Activated naive CD8-positive, alpha-beta T cell treated with anti-CD3 and anti-CD28 coated beads, Interleukin-2, amount 10 ng/mL, durations not matched to agents 7 days and 5 days (primary cell): ENCODE measurements at regions not wholly inside any gene's neighbourhood (a gene's known extent, or its start where the extent isn't known, plus 50 kb on each side); places are given as distances from the start of the nearest gene placed in this dataset.

Source experiments
- ATAC-seq: fragments of 150-1000 bp; cut with Tn5 transposase; one replicate; pipeline ENCODE4 v1.10.0; 2021; ENCODE audit warnings: low read depth, moderate library complexity
- POLR2A ChIA-PET: fragments of 350-600 bp; sonication (Branson Sonifier 250); formaldehyde crosslinking; loops from one replicate; lab custom pipeline; 2021; ENCODE audit warnings: antibody characterized with exemption; lab: Charles Lee
- DNase-seq: peaks from one replicate; pipeline ENCODE4 v3.0.0; 2021
- H3K27ac Mint-ChIP-seq: one replicate; pipeline ENCODE4 v1.8.0; 2022; ENCODE audit warnings: mild to moderate bottlenecking, mixed read lengths
- H3K27me3 Mint-ChIP-seq: one replicate; pipeline ENCODE4 v1.8.0; 2022; ENCODE audit warnings: mild to moderate bottlenecking, moderate library complexity, mixed read lengths
- H3K36me3 Mint-ChIP-seq: one replicate; pipeline ENCODE4 v1.8.0; 2021; ENCODE audit warnings: mild to moderate bottlenecking, mixed read lengths
- H3K4me1 Mint-ChIP-seq: one replicate; pipeline ENCODE4 v1.8.0; 2021; ENCODE audit warnings: mixed read lengths
- H3K4me3 Mint-ChIP-seq: one replicate; pipeline ENCODE4 v1.8.0; 2022; ENCODE audit warnings: mild to moderate bottlenecking, moderate library complexity, mixed read lengths
- H3K9me3 Mint-ChIP-seq: one replicate; pipeline ENCODE4 v1.8.0; 2021; ENCODE audit warnings: mixed read lengths

GRCh38 chr1:112307930-112308591 is 88.0 kb upstream of the CTTNBP2NL start:
- Mint-ChIP-seq H3K27me3 (peaks cover 15% of the 10 kb centered on the region), H3K27ac (no peak overlapping the region), H3K4me3 (no peak overlapping the region), H3K4me1 (no peaks in the 10 kb centered on the region), H3K36me3 (no peaks in the 10 kb centered on the region), H3K9me3 (no peaks in the 10 kb centered on the region)
- ATAC-seq (no peak), DNase-seq (no peak)
- POLR2A ChIA-PET: no interaction called here

GRCh38 chr1:112308716-112309115 is 87.3 kb upstream of the CTTNBP2NL start:
- Mint-ChIP-seq H3K9me3 (no peaks in the 10 kb centered on the region), H3K4me1 (no peaks in the 10 kb centered on the region), H3K4me3 (no peak overlapping the region), H3K27me3 (peaks cover 15% of the 10 kb centered on the region), H3K36me3 (no peaks in the 10 kb centered on the region), H3K27ac (no peak overlapping the region)
- ATAC-seq (no peak), DNase-seq (no peak)
- POLR2A ChIA-PET: no interaction called here

- ATAC-seq: no peak
- no peaks in the 10 kb centered on the region for H3K36me3 Mint-ChIP-seq
Observed at GRCh38 chr1:112309499-112309898, 86.5 kb upstream of the CTTNBP2NL start.

DNA sequence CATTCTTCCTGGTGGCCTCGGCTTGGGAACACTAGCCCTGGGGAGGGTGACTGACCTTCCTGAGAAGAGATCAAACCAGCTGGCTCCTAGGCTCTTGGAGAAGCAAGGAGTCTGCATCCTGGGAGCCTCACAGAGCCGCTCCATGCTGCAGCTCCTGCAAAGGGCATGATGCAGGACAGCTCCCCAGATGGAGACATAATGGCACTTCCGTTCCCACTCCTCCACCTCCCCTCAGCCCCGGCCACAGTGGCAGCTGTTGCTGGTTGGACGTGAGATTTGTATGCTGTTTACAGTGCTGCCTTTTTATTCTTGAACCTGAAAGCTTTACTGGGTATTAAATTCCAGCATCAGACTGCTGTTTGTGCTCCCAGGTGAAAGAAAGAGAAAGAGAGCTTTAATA is 83.7 kb upstream of the CTTNBP2NL start:
- H3K36me3 Mint-ChIP-seq: no peaks in the 10 kb centered on the region
- ATAC-seq (no peak), DNase-seq (no peak)
- H3K9me3 Mint-ChIP-seq: no peaks in the 10 kb centered on the region
- no peaks in the 10 kb centered on the region for H3K4me1 Mint-ChIP-seq
- H3K27me3 Mint-ChIP-seq: peaks cover 19% of the 10 kb centered on the region
- no peak overlapping the region for H3K27ac Mint-ChIP-seq
- H3K4me3 Mint-ChIP-seq: no peak overlapping the region
- POLR2A ChIA-PET: no interaction called here

More at GRCh38 chr1:112309499-112309898, 86.5 kb upstream of the CTTNBP2NL start:
- Mint-ChIP-seq H3K27ac (no peak overlapping the region), H3K27me3 (peaks cover 18% of the 10 kb centered on the region), H3K4me3 (no peak overlapping the region), H3K9me3 (no peaks in the 10 kb centered on the region), H3K4me1 (no peaks in the 10 kb centered on the region)
- POLR2A ChIA-PET: no interaction called here
- no peak for DNase-seq

DNA sequence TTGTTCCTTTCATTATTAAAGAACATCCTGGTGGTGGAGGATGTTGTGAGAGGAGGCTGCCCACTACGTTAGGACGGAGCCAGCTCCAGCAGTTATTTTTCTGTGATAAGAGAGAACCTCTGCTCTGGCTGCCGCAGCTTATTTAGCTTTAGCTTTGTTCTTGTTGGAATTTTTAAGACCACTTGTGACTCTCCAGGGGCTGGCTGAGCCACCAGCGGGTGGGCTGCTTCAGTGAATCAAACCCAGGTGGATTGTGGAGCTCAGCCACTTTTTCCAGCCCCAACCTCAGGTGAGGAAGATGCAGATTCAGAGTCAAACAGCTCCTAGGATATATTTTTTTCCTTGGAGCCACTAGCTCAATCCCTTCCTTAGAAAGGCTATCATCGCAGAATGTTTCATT is 83.1 kb upstream of the CTTNBP2NL start:
- no peaks in the 10 kb centered on the region for H3K9me3 Mint-ChIP-seq
- POLR2A ChIA-PET: no interaction called here
- H3K4me1 Mint-ChIP-seq: no peaks in the 10 kb centered on the region
- DNase-seq (no peak), ATAC-seq (no peak)
- no peak overlapping the region for H3K4me3 Mint-ChIP-seq
- peaks cover 18% of the 10 kb centered on the region for H3K27me3 Mint-ChIP-seq
- no peak overlapping the region for H3K27ac Mint-ChIP-seq
- H3K36me3 Mint-ChIP-seq: no peaks in the 10 kb centered on the region

DNA sequence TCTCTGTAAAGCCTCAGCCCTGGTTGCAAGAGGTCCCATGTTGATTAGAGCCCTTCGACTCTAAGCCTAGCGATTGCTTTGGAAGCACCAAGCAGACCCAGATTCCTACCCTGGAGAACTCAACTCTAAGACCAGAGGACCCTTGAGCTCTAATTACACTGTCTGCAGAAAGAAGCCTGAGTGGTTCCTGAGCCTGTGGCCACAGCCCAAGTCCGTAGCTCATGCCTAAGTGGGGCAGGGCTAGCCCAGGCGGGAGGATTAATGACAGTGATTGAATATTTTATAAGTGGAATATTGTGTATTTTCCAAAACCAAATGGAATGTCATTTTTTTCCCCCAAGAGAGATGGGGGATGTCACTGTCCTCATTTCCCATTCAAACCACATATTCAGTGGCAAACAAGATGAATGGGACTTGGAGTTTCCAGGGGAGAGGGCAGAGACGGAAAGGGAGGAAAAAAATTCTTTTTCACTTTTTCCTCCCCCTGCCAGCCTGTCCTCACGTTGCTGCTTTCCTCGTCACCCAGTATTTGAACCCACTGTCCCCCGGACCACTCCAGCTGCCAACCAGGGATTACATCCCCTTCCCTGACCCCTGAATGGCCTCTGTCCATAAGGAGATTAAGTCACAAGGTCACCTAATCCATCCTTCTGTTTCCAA is 79.6 kb upstream of the CTTNBP2NL start:
- peaks cover 3% of the 10 kb centered on the region for H3K4me1 Mint-ChIP-seq
- no peak for DNase-seq
- H3K4me3 Mint-ChIP-seq: no peak overlapping the region
- no peak overlapping the region for H3K27ac Mint-ChIP-seq
- peaks cover 18% of the 10 kb centered on the region for H3K27me3 Mint-ChIP-seq
- H3K9me3 Mint-ChIP-seq: no peaks in the 10 kb centered on the region
- no peaks in the 10 kb centered on the region for H3K36me3 Mint-ChIP-seq
- POLR2A ChIA-PET: no interaction called here
- no peak for ATAC-seq

DNA sequence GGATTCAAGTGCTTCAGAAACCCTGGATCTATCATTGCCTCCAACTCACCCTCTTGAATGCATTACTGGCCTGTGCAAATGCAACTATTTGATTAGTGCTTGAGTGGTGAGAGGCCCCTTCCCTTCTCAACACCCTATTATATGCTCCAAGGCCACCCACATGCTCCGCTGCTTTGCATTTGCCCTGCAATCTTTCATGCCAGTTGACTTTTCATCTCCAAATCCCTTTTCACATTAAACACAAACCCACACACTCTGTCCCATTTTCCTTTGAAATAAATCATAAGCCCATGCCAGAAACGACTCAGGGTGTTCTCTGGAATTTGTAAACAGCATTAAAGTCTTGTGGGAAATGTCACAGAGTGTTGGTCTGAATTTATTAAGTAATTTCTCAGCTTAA is 78.9 kb upstream of the CTTNBP2NL start:
- peaks cover 21% of the 10 kb centered on the region for H3K27me3 Mint-ChIP-seq
- ATAC-seq (no peak), DNase-seq (no peak)
- H3K27ac Mint-ChIP-seq: no peak overlapping the region
- POLR2A ChIA-PET: no interaction called here
- peaks cover 3% of the 10 kb centered on the region for H3K4me1 Mint-ChIP-seq
- no peak overlapping the region for H3K4me3 Mint-ChIP-seq
- no peaks in the 10 kb centered on the region for H3K36me3 Mint-ChIP-seq
- no peaks in the 10 kb centered on the region for H3K9me3 Mint-ChIP-seq

GRCh38 chr1:112317611-112318062 is 78.4 kb upstream of the CTTNBP2NL start:
- H3K9me3 Mint-ChIP-seq: no peaks in the 10 kb centered on the region
- no peak overlapping the region for H3K27ac Mint-ChIP-seq
- peaks cover 18% of the 10 kb centered on the region for H3K27me3 Mint-ChIP-seq
- no peak for DNase-seq
- no peak for ATAC-seq
- H3K4me1 Mint-ChIP-seq: peaks cover 3% of the 10 kb centered on the region
- H3K4me3 Mint-ChIP-seq: no peak overlapping the region
- POLR2A ChIA-PET: no interaction called here
- no peaks in the 10 kb centered on the region for H3K36me3 Mint-ChIP-seq

DNA sequence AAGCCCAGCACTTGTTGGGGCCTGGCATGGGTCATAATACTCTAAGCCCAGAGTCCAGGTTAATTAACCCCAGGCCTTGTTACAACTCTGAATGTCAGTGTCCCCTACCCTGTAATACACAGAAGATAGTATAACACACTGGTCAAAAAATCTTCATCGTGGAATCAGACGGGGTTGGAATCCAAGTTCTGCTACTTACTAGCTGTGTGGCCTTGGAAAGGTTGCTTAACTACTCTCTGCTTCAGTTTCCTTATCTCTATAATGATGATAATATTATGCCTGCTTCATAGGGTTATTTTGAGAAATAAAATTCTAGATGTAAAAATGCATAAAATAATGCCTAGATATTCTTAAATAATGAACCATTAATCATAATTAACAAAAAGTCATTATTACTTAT is 77.8 kb upstream of the CTTNBP2NL start:
- H3K4me3 Mint-ChIP-seq: no peak overlapping the region
- DNase-seq (no peak), ATAC-seq (no peak)
- peaks cover 3% of the 10 kb centered on the region for H3K4me1 Mint-ChIP-seq
- POLR2A ChIA-PET: no interaction called here
- peaks cover 18% of the 10 kb centered on the region for H3K27me3 Mint-ChIP-seq
- H3K27ac Mint-ChIP-seq: no peak overlapping the region
- H3K9me3 Mint-ChIP-seq: no peaks in the 10 kb centered on the region
- no peaks in the 10 kb centered on the region for H3K36me3 Mint-ChIP-seq

DNA sequence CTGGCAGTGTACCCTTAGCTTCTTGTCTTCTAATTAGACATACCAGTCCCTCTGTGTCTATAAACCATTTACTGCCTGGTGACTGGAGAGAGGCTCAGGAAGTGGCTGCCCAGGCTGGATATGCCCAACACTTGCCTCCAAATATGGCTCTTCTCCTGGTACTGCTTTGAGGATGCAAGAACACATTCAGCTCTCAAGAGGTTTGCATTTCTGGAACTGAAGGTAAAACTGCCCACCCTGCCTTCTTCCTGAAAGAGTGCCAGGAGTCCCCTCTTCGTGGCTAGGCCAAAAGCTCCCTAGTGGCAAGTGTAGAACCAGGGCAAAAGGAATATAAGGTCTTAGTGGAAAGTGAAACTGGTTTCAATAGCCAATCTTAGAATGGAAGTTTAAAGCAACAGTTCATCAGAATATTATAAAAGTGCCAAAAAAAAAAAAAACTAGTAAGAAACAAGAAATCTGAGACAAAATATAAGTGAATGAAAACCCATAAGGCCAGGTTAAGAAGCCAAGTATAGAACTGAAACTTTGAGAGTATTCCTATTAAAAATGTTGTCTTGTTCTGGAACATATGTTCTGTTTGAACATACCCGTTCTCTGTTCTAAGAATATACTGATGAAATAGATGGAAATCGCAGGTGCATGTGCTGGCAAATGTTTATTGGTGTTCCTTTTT is 77.2 kb upstream of the CTTNBP2NL start:
- ATAC-seq (no peak), DNase-seq (no peak)
- H3K27ac Mint-ChIP-seq: no peak overlapping the region
- POLR2A ChIA-PET: no interaction called here
- peaks cover 18% of the 10 kb centered on the region for H3K27me3 Mint-ChIP-seq
- no peaks in the 10 kb centered on the region for H3K36me3 Mint-ChIP-seq
- H3K9me3 Mint-ChIP-seq: no peaks in the 10 kb centered on the region
- H3K4me1 Mint-ChIP-seq: peaks cover 3% of the 10 kb centered on the region
- no peak overlapping the region for H3K4me3 Mint-ChIP-seq

GRCh38 chr1:112319371-112320040 is 76.5 kb upstream of the CTTNBP2NL start:
- Mint-ChIP-seq H3K27me3 (peaks cover 16% of the 10 kb centered on the region), H3K4me1 (peaks cover 3% of the 10 kb centered on the region), H3K36me3 (no peaks in the 10 kb centered on the region), H3K9me3 (no peaks in the 10 kb centered on the region), H3K4me3 (no peak overlapping the region), H3K27ac (no peak overlapping the region)
- POLR2A ChIA-PET: no interaction called here
- DNase-seq: no peak
- no peak for ATAC-seq

- H3K36me3 Mint-ChIP-seq: no peaks in the 10 kb centered on the region
Observed at GRCh38 chr1:112320058-112320457, 76.0 kb upstream of the CTTNBP2NL start.

DNA sequence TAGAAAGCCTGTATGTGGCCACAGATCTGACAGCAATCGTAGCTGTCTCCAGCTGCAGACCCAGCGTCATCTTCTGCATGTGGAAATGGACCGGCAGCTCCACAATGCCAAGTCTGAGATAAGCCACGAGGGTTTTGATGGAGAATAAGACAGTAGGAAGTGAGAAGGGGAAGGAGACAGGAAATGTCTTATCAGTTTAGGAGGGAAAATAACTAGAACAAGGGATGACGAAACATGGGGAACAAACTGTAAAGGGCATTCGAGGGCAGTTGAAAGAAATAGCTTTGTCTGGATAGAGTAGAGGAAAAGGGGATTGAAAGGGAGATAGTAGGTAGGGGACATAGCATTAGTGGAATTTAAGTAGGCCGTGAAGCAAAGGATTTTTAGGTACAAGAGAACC is 74.0 kb upstream of the CTTNBP2NL start:
- Mint-ChIP-seq H3K36me3 (no peaks in the 10 kb centered on the region), H3K4me1 (peaks cover 3% of the 10 kb centered on the region), H3K9me3 (no peaks in the 10 kb centered on the region), H3K27me3 (peaks cover 22% of the 10 kb centered on the region), H3K27ac (no peak overlapping the region), H3K4me3 (no peak overlapping the region)
- ATAC-seq: no peak
- DNase-seq: no peak
- POLR2A ChIA-PET: no interaction called here

More at GRCh38 chr1:112320058-112320457, 76.0 kb upstream of the CTTNBP2NL start:
- Mint-ChIP-seq H3K4me3 (no peak overlapping the region), H3K4me1 (peaks cover 3% of the 10 kb centered on the region), H3K9me3 (no peaks in the 10 kb centered on the region), H3K27ac (no peak overlapping the region), H3K27me3 (peaks cover 18% of the 10 kb centered on the region)
- DNase-seq (no peak), ATAC-seq (no peak)
- POLR2A ChIA-PET: no interaction called here
